ENCODE measurements at regions not wholly inside any gene's neighbourhood (a gene's known extent, or its start where the extent isn't known, plus 50 kb on each side); places are given as distances from the start of the nearest gene placed in this dataset.

DNA sequence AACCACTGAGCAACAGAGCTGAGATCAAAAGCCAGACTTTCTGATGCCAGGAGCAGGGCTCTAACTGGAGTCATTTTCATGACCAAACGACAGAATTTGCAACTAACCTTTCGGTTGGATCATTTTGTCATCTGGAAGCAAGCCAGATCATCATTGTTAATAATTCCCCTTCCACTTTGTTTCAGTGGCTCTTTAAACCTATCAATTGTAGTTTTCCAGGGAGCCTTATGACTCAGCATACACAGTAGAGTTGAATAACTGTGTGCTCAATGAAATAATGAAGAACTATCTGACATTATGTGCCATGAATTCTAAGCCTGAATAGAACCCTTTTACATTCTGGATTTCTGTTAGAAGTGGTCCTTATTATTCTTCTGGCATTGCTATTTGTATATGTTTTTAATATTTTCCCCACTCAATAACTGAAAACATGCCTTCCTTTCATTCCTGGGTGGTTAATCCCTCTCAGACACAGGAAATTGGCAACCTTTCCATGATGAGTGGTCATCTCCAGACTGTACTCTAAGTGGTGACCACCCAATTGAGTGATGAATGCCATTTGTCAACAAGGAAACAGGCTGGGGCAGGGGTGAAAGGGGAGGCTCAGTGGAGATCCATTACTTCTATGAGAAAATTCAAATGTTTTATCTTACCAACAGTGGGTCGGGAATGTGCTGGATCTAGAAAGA is 431.8 kb downstream of the BCOR start:
- DNase-seq (ENCODE audit: low read depth, low spot score) = no peak

DNA sequence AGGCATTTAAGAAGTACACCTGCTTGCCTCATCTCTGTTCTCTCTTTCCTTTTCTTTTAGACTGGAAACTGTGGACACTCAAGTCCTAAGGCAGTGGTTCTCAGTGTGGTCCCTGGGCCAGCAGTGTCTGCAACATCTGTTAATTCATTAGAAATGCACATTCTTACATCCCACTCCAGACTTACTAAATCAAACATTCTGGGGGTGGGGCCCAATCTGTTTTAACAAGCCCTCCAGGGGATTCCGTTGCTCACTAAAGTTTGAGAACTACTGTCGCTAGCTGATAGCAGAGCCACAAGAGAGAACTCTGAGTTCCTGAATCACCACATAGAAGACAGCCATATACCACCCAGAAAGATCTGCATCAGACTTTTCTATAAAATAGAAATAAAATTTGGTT is 430.6 kb downstream of the BCOR start:
- no peak for DNase-seq (ENCODE audit: low read depth, low spot score)

DNA sequence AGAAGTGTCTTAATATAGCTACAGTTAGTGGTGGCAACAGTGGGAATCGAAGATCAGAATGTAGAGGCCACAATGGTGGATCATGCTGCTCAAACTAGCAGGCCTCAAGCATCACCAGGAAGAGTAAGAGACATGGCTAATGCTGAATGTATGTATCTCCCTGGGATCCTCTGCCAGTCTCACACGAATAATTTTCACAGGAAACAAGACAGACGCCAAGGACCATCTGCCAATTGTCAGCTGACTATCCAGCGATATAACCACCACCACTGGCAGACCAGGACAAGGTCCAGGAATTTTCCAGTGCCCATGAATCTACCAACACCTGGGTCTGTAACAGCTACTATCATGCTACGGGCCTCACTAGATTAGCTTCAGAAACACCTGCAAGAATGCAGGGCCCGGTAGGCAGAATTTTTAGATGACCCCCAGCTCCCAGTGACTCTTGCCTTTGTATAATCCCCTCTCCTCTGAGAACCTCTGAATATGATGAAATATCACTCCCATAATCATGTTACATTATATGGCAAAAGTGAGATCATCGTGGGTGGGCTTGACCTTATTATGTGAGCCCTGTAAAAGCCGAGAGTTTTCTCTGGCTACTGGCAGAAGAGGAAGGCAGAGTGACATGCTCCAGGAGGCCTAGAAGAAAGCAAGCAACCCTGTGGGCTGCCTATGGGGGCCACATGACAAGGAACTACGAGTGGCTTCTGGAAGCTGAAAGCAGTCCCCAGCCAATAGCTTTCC is 429.8 kb downstream of the BCOR start:
- no peak for DNase-seq (ENCODE audit: low read depth, low spot score)

GRCh38 chrX:39669668-39670067 is 428.1 kb downstream of the BCOR start:
- DNase-seq (ENCODE audit: low read depth, low spot score) = no peak

GRCh38 chrX:39670281-39670680 is 427.5 kb downstream of the BCOR start:
- peak; percentile 34 for DNase-seq (ENCODE audit: low read depth, low spot score)

- DNase-seq (ENCODE audit: low read depth, low spot score) = no peak
Observed at GRCh38 chrX:39672405-39672804, 425.4 kb downstream of the BCOR start.

DNA sequence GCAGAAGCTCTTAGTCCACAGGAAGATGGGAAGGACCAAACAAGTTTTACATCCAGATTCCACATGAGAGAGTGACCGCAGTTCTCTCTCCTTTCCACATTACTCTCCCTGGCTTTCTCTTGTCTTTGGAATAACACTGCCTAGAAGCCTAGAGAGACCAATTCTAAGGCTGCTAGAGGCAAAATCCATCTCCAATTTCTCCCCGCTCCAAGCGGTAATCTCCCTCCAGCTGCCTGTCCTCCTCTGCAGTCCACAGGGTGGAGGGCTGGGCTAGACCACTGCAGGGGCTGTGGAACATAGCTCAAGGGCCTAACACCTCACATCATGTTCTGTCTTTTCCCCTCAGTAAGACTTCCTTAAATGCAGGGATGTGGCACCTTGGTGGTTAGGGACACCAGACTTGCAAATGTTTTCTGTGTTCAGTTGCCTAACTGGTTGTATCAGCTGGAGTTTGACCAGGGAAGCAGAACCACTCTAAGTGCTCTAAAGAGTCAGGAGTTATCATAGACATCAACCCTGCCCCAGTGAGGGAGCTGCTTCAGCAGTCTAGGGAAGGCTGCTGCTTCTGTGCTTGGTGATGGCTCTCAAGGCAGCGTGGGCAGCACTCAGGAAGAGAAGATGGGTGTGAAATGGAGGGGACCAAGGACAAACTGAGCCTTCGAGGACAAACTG is 423.1 kb downstream of the BCOR start:
- no peak for DNase-seq (ENCODE audit: low read depth, low spot score)

GRCh38 chrX:39675162-39675553 is 422.6 kb downstream of the BCOR start:
- no peak for DNase-seq (ENCODE audit: low read depth, low spot score)

DNA sequence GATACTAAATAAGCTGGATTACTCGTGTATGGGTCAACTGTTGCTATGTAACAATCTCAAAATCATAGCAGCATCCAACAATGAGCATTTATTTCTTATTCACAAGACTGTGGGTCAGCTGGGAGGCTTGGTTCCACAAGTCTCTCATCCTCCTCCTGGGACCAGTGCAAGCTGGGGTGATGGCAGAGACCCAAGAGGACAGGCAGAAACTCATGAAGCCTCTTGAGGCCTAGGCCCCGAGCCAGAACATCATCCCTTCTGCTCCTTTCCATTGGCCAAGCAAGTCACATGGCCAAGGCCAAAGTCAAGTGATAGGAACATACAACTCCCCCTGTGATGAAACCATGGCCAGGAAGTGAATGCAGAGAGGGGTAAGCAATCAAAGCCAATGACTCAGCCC is 422.1 kb downstream of the BCOR start:
- no peak for DNase-seq (ENCODE audit: low read depth, low spot score)

- no peak for DNase-seq (ENCODE audit: low read depth, low spot score)
Observed at GRCh38 chrX:39676434-39676833, 421.3 kb downstream of the BCOR start.

GRCh38 chrX:39677585-39677977 is 420.2 kb downstream of the BCOR start:
- DNase-seq (ENCODE audit: low read depth, low spot score) = no peak

DNA sequence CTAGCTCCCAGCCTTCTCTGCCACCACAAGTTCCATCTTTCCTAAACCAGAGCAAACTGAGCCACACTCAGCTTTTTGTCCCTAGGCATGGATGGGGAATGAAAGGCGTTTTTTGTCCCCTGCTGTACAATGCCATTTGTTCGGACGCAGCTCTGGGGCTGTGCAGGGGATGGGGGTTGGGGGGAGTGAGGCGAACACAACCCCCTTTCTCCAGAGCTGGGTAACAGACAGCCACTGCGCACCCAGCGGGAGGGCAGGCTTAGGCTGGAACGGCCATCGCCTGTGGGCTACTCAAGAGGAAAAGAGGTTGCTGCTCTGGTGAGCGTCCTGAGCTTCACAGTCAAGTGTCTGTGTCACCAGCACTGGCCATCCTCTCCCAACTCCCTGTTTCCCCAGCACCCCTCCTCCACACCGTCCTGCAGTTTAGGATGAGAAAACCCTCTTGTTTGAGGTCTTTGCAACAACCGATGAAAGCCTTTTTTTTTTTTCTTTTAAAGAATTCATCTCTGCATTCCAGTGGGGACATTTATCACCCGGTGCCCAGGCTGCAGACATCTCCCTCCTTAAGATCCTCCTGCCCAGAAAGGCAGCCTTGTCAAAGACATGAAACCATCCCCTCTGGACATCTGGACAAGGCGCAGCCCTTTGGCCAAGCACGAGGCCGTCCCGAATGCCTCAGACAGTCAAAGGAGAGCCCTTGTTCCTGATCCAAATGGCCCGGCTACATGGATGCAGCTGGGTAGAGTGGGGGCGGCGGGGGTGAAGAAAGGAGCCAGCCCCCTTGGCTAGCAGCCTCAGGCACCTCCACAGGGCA is 419.6 kb downstream of the BCOR start:
- DNase-seq (ENCODE audit: low read depth, low spot score) = no peak

DNA sequence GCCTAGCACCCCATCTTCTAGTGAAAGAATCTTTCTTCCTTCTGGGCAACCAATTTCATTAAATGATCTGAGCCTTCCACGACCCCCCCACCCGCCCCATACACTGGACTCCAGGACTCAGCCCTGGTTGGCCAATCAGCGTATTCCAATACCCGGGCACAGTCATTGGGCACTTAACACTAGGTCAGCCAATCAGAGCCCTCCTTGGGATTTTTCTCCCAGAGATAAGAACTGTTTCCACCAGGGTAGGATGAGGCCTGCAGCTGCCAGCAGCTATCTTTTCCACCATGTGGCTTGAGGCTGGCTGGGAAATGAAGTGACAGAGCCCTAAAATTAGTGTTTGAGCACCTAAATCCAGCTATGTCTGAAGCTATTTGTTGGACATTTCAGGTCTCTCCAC is 418.8 kb downstream of the BCOR start:
- no peak for DNase-seq (ENCODE audit: low read depth, low spot score)

DNA sequence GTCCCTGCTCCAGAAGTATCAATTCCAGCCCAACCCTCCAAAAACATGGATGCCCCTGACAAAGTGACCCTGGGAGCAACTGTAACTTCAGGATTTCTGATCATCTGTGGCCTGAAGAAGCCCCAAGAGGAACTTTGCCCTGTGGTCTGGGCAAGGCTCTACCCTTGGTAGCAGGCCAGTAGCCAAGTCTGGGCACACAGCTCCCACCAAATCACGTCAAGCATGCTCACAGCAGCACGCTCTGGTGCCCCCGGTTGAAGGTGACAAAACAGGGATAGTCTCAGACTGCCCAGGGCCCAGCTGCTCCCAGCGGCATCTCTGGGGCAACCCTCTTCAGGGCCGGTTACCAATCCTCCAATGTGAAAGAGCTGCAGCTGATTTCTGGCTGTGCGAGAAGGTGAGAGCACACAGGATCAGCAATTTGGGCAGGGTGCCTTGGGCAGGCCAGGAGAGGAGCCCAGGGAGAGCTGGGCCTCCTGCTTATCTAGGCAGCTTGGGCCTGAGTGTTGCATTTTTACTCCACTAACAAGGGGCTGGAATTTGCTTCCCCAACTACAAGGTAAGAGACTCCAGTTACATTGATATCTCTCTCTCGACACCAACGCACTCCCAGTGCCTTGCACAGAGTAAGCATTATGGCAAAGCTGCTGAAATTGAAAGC is 418.1 kb downstream of the BCOR start:
- DNase-seq (ENCODE audit: low read depth, low spot score) = no peak

- no peak for DNase-seq (ENCODE audit: low read depth, low spot score)
Observed at GRCh38 chrX:39681885-39682284, 415.9 kb downstream of the BCOR start.

DNA sequence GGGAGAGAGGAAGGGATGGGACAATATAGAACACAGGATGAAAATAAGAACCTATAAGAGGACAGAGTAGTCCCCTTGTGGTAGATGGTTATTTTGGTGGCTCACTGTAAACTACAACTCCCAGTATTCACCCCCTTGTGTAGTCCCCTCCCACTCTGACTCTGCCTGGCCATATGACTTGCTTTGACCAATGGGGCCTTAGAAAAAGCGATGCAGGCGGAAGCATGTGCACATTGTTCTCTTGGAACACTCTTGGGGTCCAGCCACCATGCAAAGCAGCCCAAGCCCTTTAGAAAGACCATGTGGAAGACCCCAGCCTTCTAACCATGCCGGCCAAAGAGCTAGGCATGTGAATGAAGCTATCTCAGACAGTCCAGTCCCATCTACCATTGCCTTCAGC is 415.0 kb downstream of the BCOR start:
- DNase-seq (ENCODE audit: low read depth, low spot score) = no peak

GRCh38 chrX:39688219-39688575 is 409.6 kb downstream of the BCOR start:
- DNase-seq (ENCODE audit: low read depth, low spot score) = no peak

DNA sequence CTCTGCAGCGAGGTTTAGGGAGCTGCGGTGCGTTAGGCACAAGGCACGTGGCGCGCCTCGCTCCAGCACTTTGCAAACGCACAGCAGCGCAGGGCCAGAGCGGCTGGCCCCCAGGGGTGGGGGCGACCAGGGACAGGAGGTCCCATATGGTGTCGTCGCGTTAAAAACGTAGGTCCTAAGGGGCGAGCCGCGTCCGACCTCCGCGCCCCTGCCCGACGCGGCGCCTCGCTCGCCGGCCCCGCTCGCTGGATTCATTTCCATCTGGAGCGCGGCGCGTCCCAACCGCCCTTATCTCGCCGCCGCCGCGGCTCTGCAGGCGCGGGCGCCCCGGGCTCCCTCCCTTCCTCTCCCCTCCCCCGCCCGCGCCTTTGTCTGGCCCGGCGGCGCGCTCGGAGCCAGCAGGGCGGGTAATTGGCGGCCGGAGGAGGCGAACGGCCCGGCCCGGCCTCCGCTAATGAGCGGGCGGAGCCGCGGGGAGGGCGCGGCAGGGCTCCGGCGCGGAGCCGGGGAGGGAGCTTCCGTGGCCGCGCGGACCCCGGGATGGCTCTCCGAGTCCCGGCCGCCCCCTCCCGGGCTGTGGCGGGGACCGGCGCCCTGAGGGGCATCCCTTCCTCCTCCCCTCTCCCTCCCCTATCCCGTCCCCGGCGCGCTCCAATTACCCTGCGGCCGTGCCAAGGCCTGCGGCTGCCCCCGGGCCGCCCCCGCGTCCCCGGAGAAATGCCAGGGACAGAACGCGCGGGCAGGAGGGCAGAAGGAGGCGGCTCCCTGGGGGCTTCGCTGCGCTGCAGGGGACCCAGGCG is 409.0 kb downstream of the BCOR start:
- peak; percentile 79 for DNase-seq (ENCODE audit: low read depth, low spot score)

DNA sequence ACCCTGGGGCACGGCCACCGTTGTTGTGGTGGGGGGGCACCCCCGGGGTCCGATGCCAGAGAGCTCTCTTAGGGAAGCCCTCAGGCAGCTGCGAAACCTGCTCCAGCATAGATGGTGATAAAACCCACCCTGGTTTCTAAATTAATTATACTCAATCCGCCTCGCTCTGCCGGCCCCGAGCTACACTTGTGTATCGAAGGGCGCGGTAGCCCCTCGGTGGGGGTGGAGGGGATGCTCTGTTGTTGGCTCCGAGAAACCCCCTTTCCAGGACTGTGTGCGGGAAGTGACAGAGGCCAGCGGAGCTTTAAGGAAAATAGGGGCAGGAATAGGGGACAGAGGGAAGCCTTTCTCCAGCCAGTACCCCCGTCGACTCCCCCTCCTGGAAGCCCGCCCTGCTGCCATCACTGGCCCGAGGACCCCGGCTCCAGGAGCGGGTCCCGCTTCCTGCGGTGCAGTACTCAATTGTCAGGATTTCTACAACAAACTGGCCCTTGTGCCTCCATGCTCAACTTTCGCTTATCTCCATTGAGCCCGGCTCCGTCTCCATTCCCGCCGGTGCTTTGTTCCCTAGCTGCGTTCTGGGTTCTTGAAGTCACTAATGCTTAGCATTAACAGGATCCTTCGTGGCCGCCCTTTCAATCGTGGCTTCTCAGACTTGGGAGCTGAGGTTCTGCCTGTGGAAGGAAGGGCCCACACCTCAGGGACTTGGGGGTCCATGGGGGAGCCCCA is 408.2 kb downstream of the BCOR start:
- DNase-seq (ENCODE audit: low read depth, low spot score) = no peak
